Prostate gland (tissue), 2 donors: ENCODE measurements at regions not wholly inside any gene's neighbourhood (a gene's known extent, or its start where the extent isn't known, plus 50 kb on each side); places are given as distances from the start of the nearest gene placed in this dataset.

ENCODE experiments used
- DNase-seq: peaks from one replicate; pipeline ENCODE4 v3.0.0-alpha.2; 2019; ENCODE audit warnings: low spot score
- H3K27ac ChIP-seq, 2 donors: fragments of 200-600 bp; sonication (generic); 2 replicates each; pipeline ENCODE4 v1.5.1; 2017 to 2019
- H3K27me3 ChIP-seq: fragments of 200-600 bp; sonication (generic); replicated peaks from 2 replicates; pipeline ENCODE4 v1.5.1; 2019; ENCODE audit not compliant: insufficient read depth
- H3K36me3 ChIP-seq, 2 donors: fragments of 200-600 bp; sonication (generic); 1 replicate in 1 of 2; 2 replicates in 1 of 2; pipeline versions ENCODE4 v1.5.1 to v1.8.1; 2017 to 2019
- H3K4me1 ChIP-seq: fragments of 200-600 bp; sonication (generic); replicated peaks from 2 replicates; pipeline ENCODE4 v1.5.1; 2019
- H3K4me3 ChIP-seq, 2 donors: fragments of 200-600 bp; sonication (generic); 2 replicates each; pipeline ENCODE4 v1.5.1; 2017 to 2019
- H3K9me3 ChIP-seq: fragments of 200-600 bp; sonication (generic); 2 replicates; pipeline ENCODE4 v1.5.1; 2017
- CTCF ChIP-seq, 4 experiments: fragments of 200-600 bp in 2 of 4; fragments of 450-650 bp in 2 of 4; sonication (generic) in 2 of 4; IDR thresholded peaks; 1 replicate in 3 of 4; 2 replicates in 1 of 4; pipeline ENCODE4 v1.5.1; 2016 to 2019; ENCODE audit warnings: antibody characterized with exemption in 4 of 4, mild to moderate bottlenecking in 2 of 4, moderate library complexity in 2 of 4
- POLR2A ChIP-seq: fragments of 450-650 bp; IDR thresholded peaks from one replicate; pipeline ENCODE4 v1.6.1; 2016; ENCODE audit warnings: antibody characterized with exemption, mild to moderate bottlenecking
- POLR2AphosphoS5 ChIP-seq: sonication (generic); formaldehyde crosslinking; IDR thresholded peaks from one replicate; pipeline ENCODE4 v1.6.1; 2017; ENCODE audit warnings: antibody characterized with exemption
- WGBS: methylation state at CpG from one replicate; pipeline ENCODE4 v1.1.5; 2018; 5-methylcytosine and 5-hydroxymethylcytosine counted together
- intact Hi-C: fragments of 100-400 bp; cut with DNase I; formaldehyde crosslinking; loops from one replicate; pipeline ENCODE4 v1.14.2; 2022

GRCh38 chr19:29074579-29074978 lies 138.4 kb downstream of the UQCRFS1 start:
- no peak for DNase-seq
- no peak overlapping the region for H3K27ac ChIP-seq
- intact Hi-C loops, result no loop called here
- WGBS, result 73% methylated on average over 5 of the region's 5 CpGs
- no peaks in the 10 kb centered on the region for H3K9me3 ChIP-seq
- no peaks in the 10 kb centered on the region for H3K4me1 ChIP-seq
- H3K27me3 ChIP-seq, result no peaks in the 10 kb centered on the region
- H3K36me3 ChIP-seq, result no peaks in the 10 kb centered on the region
- H3K4me3 ChIP-seq, result no peak overlapping the region
- TF ChIP-seq POLR2AphosphoS5 (no peak), POLR2A (no peak), CTCF (IDR thresholded peaks at IDR 0.05) (no peak)

GRCh38 chr19:29067831-29068230 lies 145.1 kb downstream of the UQCRFS1 start:
- DNase-seq, result no peak
- no peak overlapping the region for H3K4me3 ChIP-seq
- intact Hi-C loops, result no loop called here
- H3K4me1 ChIP-seq, result no peaks in the 10 kb centered on the region
- H3K27ac ChIP-seq, result no peak overlapping the region
- no peaks in the 10 kb centered on the region for H3K9me3 ChIP-seq
- no peaks in the 10 kb centered on the region for H3K27me3 ChIP-seq
- no peak for TF ChIP-seq POLR2A
- no peak for TF ChIP-seq CTCF (IDR thresholded peaks at IDR 0.05)
- TF ChIP-seq POLR2AphosphoS5, result no peak
- 87% methylated on average over 2 of the region's 2 CpGs for whole genome bisulfite sequencing
- no peaks in the 10 kb centered on the region for H3K36me3 ChIP-seq

DNA sequence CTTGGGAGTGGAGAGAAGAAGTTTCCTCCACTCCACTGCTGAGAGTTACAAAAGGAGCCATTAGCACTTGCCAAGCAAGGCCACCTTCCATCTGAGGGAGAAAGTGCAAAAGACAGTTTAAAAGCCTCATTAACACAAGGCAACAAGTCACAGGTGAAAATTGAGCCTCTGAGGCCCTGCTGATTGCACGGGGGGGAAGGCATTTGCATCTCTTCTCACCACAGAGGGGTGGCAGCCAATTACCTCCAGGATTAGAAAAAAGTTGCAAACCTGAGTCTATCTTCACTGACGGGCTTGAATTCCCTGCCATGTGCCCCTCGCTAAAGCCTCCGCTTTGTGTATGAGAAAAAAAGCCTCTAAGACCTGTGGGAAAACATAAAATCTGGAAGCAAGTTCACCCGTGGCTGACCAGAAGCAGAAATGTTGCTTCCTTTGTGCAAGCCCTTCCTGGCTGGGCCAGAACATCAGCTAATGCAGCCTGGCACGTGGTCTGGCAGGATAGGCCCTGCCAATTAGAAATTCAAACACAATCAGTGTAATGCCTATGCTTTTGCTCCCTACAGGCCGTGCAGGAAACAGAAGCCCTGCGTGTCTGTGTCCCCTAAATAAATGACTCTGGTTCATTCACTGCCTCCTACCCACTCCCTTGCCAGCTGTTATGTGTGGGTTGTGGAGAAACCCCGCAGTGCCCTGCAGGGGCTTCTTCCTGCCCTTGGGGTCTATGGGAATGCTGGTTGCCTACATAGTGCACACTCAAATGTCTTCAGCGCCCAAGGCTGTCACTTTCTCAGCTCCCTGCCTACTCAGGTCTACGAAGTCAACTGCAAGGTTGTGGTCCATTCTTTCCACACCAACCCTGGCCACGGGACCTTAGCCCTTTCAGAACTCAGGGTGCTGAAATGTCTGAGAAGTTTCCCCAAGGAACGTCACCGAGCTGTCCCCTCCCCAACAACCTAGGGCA lies 150.2 kb downstream of the UQCRFS1 start:
- H3K36me3 ChIP-seq, result no peaks in the 10 kb centered on the region
- H3K4me3 ChIP-seq, result no peak overlapping the region
- H3K9me3 ChIP-seq, result no peaks in the 10 kb centered on the region
- TF ChIP-seq POLR2AphosphoS5, result no peak
- TF ChIP-seq POLR2A, result no peak
- no peak for TF ChIP-seq CTCF (IDR thresholded peaks at IDR 0.05)
- no peaks in the 10 kb centered on the region for H3K27me3 ChIP-seq
- no peaks in the 10 kb centered on the region for H3K4me1 ChIP-seq
- WGBS, result 37% methylated on average over 14 of the region's 14 CpGs
- no peak for DNase-seq
- intact Hi-C loops, result no loop called here
- H3K27ac ChIP-seq, result no peak overlapping the region

DNA sequence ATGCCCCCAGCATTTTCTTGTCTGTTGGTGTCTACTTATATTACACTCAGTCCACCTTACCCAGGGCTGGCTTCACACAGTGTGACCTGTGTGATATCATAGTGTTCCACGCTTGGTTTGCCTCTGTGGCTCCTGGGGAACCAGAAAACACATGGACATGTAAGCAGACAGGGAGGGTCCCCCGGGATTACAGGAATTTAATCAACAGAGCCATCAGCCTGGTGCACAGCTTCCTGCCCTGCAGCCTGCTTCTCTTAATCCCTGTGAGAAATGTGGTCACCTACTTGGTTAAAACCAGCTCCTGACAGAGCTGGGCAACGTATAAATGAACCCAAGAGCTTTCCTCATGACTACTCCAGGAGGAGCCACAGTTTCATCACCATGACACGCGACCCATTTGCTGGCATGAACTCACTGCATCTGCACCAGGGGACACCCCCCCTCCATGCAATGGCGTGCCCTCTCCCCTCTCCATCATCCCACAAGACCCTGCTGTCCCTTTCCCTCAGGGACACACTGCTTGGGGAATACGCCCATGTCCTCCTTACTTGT lies 152.1 kb downstream of the UQCRFS1 start:
- intact Hi-C loops, result no loop called here
- WGBS, result 75% methylated on average over 7 of the region's 7 CpGs

More for the DNA sequence above, 152.1 kb downstream of the UQCRFS1 start:
- no peaks in the 10 kb centered on the region for H3K36me3 ChIP-seq
- no peaks in the 10 kb centered on the region for H3K4me1 ChIP-seq
- H3K4me3 ChIP-seq, result no peak overlapping the region
- TF ChIP-seq POLR2A (no peak), CTCF (IDR thresholded peaks at IDR 0.05) (no peak), POLR2AphosphoS5 (no peak)
- DNase-seq, result no peak
- H3K27ac ChIP-seq, result no peak overlapping the region
- H3K9me3 ChIP-seq, result no peaks in the 10 kb centered on the region
- no peaks in the 10 kb centered on the region for H3K27me3 ChIP-seq
